Aorta (tissue), 5 donors: ENCODE measurements at regions not wholly inside any gene's neighbourhood (a gene's known extent, or its start where the extent isn't known, plus 50 kb on each side); places are given as distances from the start of the nearest gene placed in this dataset.

Experiments
- ATAC-seq: fragments of 200-7000 bp; cut with Tn5 transposase; one replicate; pipeline ENCODE4 v1.9.1; 2022; ENCODE audit warnings: moderate library complexity; ENCODE audit not compliant: low FRiP score
- DNase-seq, 2 donors: peaks; one replicate each; pipeline ENCODE4 v3.0.0-alpha.2; 2020
- H3K27ac ChIP-seq, 2 donors: one replicate each; pipeline ENCODE4 v1.5.1; 2013; ENCODE audit warnings: low read length in 2 of 2, mild to moderate bottlenecking in 2 of 2, moderate library complexity in 2 of 2, control low read depth in 1 of 2, inconsistent platforms in 1 of 2, low read depth in 1 of 2
- H3K27me3 ChIP-seq, 2 donors: one replicate each; pipeline ENCODE4 v1.6.1; 2013; ENCODE audit warnings: control low read depth in 1 of 2, low read length in 1 of 2, mild to moderate bottlenecking in 1 of 2, moderate library complexity in 1 of 2; ENCODE audit not compliant: insufficient read depth in 2 of 2, control insufficient read depth in 1 of 2
- H3K36me3 ChIP-seq, 2 donors: one replicate each; pipeline ENCODE4 v1.6.1; 2013; ENCODE audit warnings: control low read depth in 1 of 2, low read length in 1 of 2, mild to moderate bottlenecking in 1 of 2; ENCODE audit not compliant: insufficient read depth in 2 of 2, control insufficient read depth in 1 of 2
- H3K4me1 ChIP-seq, 2 donors: one replicate each; pipeline ENCODE4 v1.6.1; 2013; ENCODE audit warnings: low read length in 2 of 2, control low read depth in 1 of 2, mild to moderate bottlenecking in 1 of 2, moderate library complexity in 1 of 2; ENCODE audit not compliant: insufficient read depth in 2 of 2, control insufficient read depth in 1 of 2
- H3K4me3 ChIP-seq, 2 donors: one replicate each; pipeline ENCODE4 v1.5.1; 2013; ENCODE audit warnings: low read length in 2 of 2, control low read depth in 1 of 2, mild to moderate bottlenecking in 1 of 2
- H3K9me3 ChIP-seq: one replicate; pipeline ENCODE4 v1.6.1; 2013; ENCODE audit warnings: mild to moderate bottlenecking, low read length; ENCODE audit not compliant: control insufficient read depth
- WGBS, 2 donors: extraction: QIAGEN DNeasy Blood & Tissue Kit; methylation state at CpG; one replicate each; pipeline ENCODE4 v1.1.7; 2013; 5-methylcytosine and 5-hydroxymethylcytosine counted together
- intact Hi-C, 2 donors: fragments of 100-400 bp; cut with DNase I; formaldehyde crosslinking; loops; one replicate each; pipeline versions ENCODE4 v1.14.2 to v1.15.0; 2022
- donor health status: healthy with polysubstance abuse.
- donor health status: Bipolar disorder and iron deficiency.
- donor health status: DM: no; HTN: no; CAD: no.
- donor health status: DM: no; HTN: no; CAD: no.
- donor health status: DM: yes; HTN: yes; CAD: no.

DNA sequence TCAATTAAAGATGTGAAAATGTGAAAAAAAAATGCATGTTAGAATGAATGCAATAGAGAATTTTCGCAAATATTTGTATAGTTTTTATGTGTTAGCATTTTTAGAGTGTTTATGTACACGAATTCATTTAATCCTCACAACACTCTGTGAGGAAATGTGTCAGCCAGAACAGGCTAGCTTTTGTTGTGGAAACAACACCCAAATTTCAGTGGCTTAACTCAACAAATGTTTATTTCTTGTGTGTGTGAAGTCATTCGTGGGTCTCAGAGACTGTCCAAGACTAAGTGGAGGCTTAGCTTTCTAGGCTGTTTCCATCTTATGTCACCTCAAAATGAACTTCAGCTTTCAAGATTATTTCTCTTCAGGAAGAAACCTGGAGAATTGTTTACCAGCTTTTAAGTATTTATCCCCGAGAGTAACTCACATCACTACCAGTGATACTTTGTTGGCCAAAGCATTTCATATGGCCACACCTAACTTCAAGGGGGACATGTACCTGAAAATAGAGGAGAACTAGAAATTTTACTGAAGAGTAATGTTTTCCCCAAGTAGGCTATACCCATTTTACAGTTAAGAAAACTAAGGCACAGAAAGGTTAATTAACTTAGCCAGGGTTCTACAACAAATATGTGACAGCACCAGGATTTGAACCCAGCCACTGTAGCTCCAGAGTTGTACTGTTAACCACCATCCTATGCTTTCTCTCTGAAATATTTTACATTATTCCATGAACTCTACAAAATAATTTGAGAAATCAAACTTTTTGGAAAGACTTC, 306.1 kb downstream of the QKI start:
- Histone ChIP-seq H3K4me3 (no peak overlapping the region), H3K9me3 (no peaks in the 10 kb centered on the region), H3K4me1 (no peaks in the 10 kb centered on the region), H3K36me3 (no peaks in the 10 kb centered on the region), H3K27ac (no peak overlapping the region), H3K27me3 (no peaks in the 10 kb centered on the region)
- no peak for DNase-seq
- 77 to 79% methylated on average over 4 of the region's 4 CpGs for WGBS, 2 donors
- ATAC-seq: no peak
- intact Hi-C loops: no loop called here

DNA sequence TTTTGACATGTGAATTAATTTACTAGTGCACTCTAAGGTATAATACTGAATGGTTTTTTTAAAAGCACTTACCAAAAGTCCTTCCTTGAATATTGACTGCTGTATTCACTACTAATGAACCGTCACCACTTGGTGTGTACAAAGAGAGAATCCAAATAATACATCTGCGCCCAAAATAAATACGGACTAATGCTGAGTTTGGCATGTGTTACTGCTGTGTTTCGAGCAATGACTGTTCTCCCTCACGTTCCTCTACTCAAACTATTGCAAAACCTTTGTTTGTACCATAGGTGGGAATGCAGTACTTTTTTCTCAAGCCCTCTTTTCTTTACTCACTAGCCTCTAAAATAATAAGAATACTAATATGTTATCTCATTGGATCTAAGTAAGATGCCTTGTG, 305.5 kb downstream of the QKI start:
- H3K4me1 ChIP-seq: no peaks in the 10 kb centered on the region
- DNase-seq (no peak), ATAC-seq (no peak)
- H3K4me3 ChIP-seq: no peak overlapping the region
- no peaks in the 10 kb centered on the region for H3K36me3 ChIP-seq
- WGBS, 2 donors: 13 to 17% methylated on average over 5 of the region's 5 CpGs
- H3K9me3 ChIP-seq: no peaks in the 10 kb centered on the region
- H3K27me3 ChIP-seq: no peaks in the 10 kb centered on the region
- intact Hi-C loops: no loop called here
- no peak overlapping the region for H3K27ac ChIP-seq

DNA sequence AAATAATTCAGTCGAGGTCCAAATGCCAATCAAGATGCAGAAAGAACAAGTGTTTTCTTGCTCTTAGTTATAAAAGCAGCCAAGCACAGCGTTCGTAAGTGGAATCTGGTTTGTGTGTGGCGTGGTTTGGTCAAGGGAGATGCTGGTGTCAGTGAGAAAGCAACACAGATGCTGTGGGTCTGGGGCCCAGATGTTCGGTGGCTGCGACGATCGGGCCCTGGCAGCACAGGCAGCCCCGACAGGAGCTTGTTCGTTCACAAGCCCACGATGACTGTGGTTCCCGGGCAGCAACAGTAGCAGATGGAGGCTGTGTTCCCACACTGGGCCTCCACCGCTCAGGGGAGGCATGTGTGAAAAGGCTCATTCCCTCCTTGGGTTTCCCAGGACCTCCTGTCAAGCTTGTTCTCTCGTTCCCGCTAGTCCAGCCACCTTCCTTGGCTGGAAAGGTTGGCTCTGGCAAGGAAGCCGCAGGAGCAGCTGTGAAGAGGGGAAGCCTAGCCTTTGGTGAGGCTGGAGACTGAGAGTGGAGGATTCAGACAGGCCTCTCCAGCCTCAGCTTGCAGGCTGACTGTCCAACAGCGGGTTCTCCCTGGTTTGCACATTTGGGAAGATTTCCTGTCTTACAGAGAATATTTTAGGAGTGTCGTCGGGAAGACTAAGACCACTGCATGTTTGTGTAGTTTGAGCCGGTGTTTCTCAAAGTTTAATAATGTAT, 304.7 kb downstream of the QKI start:
- Histone ChIP-seq H3K27ac (no peak overlapping the region), H3K27me3 (no peaks in the 10 kb centered on the region), H3K4me3 (no peak overlapping the region), H3K9me3 (no peaks in the 10 kb centered on the region), H3K4me1 (no peaks in the 10 kb centered on the region), H3K36me3 (no peaks in the 10 kb centered on the region)
- ATAC-seq (no peak), DNase-seq (no peak)
- intact Hi-C loops: no loop called here
- WGBS, 2 donors: 80 to 82% methylated on average over 20 of the region's 20 CpGs

DNA sequence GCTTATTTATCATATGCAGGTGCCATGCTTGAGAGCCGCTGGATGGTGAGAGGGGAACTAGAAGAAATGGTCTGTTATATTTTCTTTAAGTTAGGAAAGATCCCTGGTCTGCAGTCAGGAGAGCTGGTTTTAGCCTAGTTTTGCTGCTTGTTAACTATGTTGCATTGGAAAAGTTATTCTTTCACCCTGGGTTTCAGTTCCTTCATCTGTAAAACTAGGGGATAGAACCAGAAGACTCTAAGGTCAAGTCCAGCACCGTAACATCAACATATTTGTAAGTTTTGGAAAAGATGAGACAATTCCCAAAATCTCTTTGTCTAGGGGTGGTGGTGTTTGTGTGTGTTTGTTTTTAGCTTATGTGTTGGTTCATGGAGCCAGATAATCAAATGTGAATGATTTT, 304.0 kb downstream of the QKI start:
- no peaks in the 10 kb centered on the region for H3K4me1 ChIP-seq
- H3K27me3 ChIP-seq: no peaks in the 10 kb centered on the region
- intact Hi-C loops: no loop called here
- H3K36me3 ChIP-seq: no peaks in the 10 kb centered on the region
- DNase-seq (no peak), ATAC-seq (no peak)
- no peak overlapping the region for H3K4me3 ChIP-seq
- no peak overlapping the region for H3K27ac ChIP-seq
- WGBS, 2 donors: 89 to 90% methylated on average over 2 of the region's 2 CpGs
- H3K9me3 ChIP-seq: no peaks in the 10 kb centered on the region

DNA sequence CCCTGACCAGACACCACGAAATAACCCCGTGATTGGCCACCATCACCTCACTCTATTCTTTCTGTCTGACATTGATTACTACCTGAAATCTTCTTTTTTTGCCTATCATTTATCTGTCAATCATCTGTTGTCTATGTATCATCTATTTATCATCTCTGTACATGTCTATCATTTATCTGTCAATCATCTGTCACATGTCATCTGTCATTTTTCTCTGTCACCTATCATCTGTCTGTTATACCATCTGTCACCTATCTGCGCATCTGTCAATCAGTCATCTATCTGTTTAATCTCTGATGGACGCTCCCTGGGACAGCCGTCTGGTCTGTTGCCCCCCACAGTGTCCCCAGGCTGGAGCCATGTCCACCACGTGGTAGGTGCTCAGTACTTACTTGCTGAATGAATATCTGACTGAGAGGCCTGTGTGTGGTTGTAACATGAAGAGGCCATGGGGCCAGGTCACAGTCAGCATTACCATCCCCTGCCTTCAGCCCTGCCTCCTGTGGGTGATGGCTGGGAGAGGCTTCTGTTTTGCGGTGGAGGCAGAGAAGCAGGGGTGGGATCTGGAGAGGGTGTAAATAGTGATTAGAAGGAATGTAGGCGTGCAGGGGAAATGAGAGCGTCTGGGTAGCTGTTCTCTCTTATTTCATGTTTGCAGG, 302.7 kb downstream of the QKI start:
- no peak for DNase-seq
- no peak for ATAC-seq
- Histone ChIP-seq H3K36me3 (no peaks in the 10 kb centered on the region), H3K4me1 (no peaks in the 10 kb centered on the region), H3K27me3 (no peaks in the 10 kb centered on the region), H3K4me3 (no peak overlapping the region), H3K27ac (no peak overlapping the region), H3K9me3 (no peaks in the 10 kb centered on the region)
- intact Hi-C loops: no loop called here
- WGBS, 2 donors: 84 to 91% methylated on average over 9 of the region's 9 CpGs

DNA sequence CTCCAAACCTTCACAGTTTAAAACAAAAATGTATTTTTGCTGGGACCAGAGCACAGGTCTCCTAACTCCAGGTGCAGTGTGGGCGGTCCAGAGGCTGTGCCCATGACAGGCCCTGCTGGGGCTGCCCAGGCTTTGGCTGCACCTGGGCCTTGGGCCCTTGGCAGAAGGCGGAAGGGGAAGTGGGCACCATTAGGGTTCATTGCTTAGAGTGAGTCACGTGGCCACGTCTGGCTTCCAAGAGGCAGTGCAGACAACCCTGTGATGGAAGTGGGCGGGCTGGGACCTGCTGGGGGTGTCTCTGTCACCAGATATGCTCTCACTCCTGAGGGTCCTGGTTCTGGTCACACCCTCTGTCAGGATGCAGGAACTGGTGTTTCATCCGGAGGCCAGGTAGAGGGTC, 302.2 kb downstream of the QKI start:
- Histone ChIP-seq H3K9me3 (no peaks in the 10 kb centered on the region), H3K27ac (no peak overlapping the region), H3K4me3 (no peak overlapping the region), H3K27me3 (no peaks in the 10 kb centered on the region), H3K36me3 (no peaks in the 10 kb centered on the region), H3K4me1 (no peaks in the 10 kb centered on the region)
- DNase-seq (no peak), ATAC-seq (no peak)
- intact Hi-C loops: no loop called here
- 82 to 94% methylated on average over 6 of the region's 6 CpGs for WGBS, 2 donors

DNA sequence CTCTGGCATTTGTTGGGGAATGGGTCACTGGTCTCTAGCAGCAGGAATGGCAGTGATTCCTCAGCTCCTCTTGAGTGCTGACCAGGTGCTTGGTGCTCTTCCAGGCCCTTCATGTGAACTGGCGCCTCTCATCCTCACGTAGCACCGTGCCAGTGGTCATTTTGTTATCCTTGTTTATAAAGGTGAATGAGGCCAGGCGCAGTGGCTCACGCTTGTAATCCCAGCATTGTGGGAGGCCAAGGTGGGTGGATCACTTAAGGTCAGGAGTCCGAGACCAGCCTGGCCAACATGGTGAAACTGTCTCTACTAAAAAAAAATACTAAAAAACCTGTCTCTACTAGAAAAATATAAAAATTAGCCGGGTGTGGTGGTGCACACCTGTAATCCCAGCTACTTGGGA, 301.3 kb downstream of the QKI start:
- no peak for DNase-seq
- ATAC-seq: no peak
- Histone ChIP-seq H3K9me3 (no peaks in the 10 kb centered on the region), H3K4me1 (no peaks in the 10 kb centered on the region), H3K27ac (no peak overlapping the region), H3K36me3 (no peaks in the 10 kb centered on the region), H3K27me3 (no peaks in the 10 kb centered on the region), H3K4me3 (no peak overlapping the region)
- intact Hi-C loops: no loop called here
- WGBS, 2 donors: 97 to 98% methylated on average over 7 of the region's 7 CpGs

DNA sequence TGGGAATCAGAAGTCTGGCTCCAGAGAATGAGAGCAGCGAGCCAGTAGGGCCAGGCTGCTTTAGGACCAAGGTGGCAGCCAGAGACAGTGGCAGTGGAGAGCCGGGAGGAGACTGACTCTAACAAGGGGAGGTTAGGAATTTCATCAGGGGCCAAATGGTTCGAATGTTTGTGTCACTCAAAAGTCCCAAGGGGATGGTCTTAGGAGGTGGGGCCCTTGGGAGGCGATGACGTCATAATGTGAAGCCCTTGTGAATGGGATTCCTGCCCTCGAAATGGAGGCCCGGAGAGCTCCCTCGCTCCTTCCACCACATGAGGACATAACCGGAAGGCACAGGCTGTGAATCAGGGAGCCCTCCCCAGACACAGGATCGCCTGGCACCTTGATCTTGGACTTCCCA, 299.7 kb downstream of the QKI start:
- H3K9me3 ChIP-seq: no peaks in the 10 kb centered on the region
- 81 to 89% methylated on average over 9 to 10 of the region's 10 CpGs for WGBS, 2 donors
- no peaks in the 10 kb centered on the region for H3K4me1 ChIP-seq
- H3K27ac ChIP-seq: no peak overlapping the region
- intact Hi-C loops: no loop called here
- DNase-seq (no peak), ATAC-seq (no peak)
- no peaks in the 10 kb centered on the region for H3K27me3 ChIP-seq
- H3K4me3 ChIP-seq: no peak overlapping the region
- H3K36me3 ChIP-seq: no peaks in the 10 kb centered on the region

DNA sequence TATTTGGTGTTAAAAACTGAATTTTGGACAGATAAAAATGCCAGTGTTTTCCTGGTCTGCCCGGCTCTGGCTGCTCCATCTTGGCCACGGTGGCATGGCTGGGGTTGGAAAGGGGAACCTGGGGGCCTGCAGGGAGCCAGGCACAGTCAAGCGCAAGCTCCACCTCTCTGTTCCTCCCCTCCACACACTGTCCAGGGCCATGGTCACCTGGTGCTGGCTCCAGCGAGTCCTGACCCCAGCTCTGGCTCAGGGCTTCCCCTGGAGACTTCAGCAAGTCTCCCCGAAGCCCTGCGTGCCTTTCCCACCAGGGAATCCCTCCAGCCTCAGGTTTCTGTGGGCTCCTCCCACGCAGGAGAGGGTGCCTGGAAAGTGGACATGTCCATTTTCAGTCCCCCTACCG, 298.5 kb downstream of the QKI start:
- ATAC-seq: no peak
- intact Hi-C loops: no loop called here
- WGBS, 2 donors: 85 to 88% methylated on average over 8 of the region's 8 CpGs
- no peaks in the 10 kb centered on the region for H3K9me3 ChIP-seq
- no peak overlapping the region for H3K4me3 ChIP-seq
- H3K4me1 ChIP-seq: no peaks in the 10 kb centered on the region
- no peak overlapping the region for H3K27ac ChIP-seq
- H3K27me3 ChIP-seq: no peaks in the 10 kb centered on the region
- peak in 1 of 2 donors; percentile 59 for DNase-seq
- H3K36me3 ChIP-seq: no peaks in the 10 kb centered on the region
